ACC112 (cell line): ENCODE measurements at regions not wholly inside any gene's neighbourhood (a gene's known extent, or its start where the extent isn't known, plus 50 kb on each side); places are given as distances from the start of the nearest gene placed in this dataset.

Experiments used
- H2AFZ ChIP-seq: fragments of 200-600 bp; sonication (generic); one replicate; pipeline ENCODE4 v1.6.0; 2017; ENCODE audit warnings: antibody characterized with exemption, low read length; ENCODE audit not compliant: unreplicated experiment
- H3K27ac ChIP-seq: fragments of 200-600 bp; sonication (generic); 2 replicates; pipeline ENCODE4 v1.5.1; 2014; ENCODE audit warnings: low read depth, mild to moderate bottlenecking, antibody characterized with exemption, low read length, moderate library complexity
- H3K27me3 ChIP-seq: fragments of 200-600 bp; sonication (generic); 2 replicates; pipeline ENCODE4 v1.6.1; 2014; ENCODE audit warnings: mild to moderate bottlenecking, antibody characterized with exemption, low read length, moderate library complexity, mixed read lengths; ENCODE audit not compliant: insufficient read depth
- H3K36me3 ChIP-seq: fragments of 200-600 bp; sonication (generic); 2 replicates; pipeline ENCODE4 v1.6.1; 2016; ENCODE audit warnings: mild to moderate bottlenecking, antibody characterized with exemption, low read length, moderate library complexity, mixed read lengths; ENCODE audit not compliant: insufficient read depth
- H3K4me1 ChIP-seq: fragments of 200-600 bp; sonication (generic); one replicate; pipeline ENCODE4 v1.6.1; 2016; ENCODE audit warnings: low read length, mixed read lengths; ENCODE audit not compliant: insufficient read depth, unreplicated experiment, control insufficient read depth
- H3K4me3 ChIP-seq: fragments of 200-600 bp; sonication (generic); 2 replicates; pipeline ENCODE4 v1.5.1; 2014; ENCODE audit warnings: mild to moderate bottlenecking, low read depth, low read length
- H3K79me2 ChIP-seq: fragments of 200-600 bp; sonication (generic); one replicate; pipeline ENCODE4 v1.6.0; 2016; ENCODE audit warnings: low read length; ENCODE audit not compliant: control insufficient read depth, unreplicated experiment, insufficient read depth

DNA sequence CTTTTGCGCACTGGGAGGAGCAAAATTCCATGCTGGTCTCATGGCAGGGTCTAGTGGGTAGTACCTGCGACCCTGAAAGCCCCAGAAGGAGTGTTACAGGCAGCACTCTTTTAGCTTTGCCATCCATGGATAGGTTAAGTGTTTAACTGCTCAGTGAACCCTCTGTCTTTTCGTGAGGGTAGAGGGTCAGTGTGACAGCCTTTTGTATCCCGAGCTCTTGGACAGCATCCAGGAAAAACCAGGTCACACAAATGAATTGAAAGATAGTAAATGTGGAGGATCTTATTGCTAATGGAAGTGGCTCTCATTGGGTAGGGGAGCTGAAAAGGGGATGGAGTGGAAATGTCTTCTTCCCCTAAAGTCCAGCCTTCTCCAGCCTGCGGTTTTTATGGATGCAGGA, 57.8 kb upstream of the CCDC112 start:
- Histone ChIP-seq H3K4me3 (no peak overlapping the region), H3K4me1 (peaks cover 21% of the 10 kb centered on the region), H3K27me3 (no peaks in the 10 kb centered on the region), H3K36me3 (no peaks in the 10 kb centered on the region), H3K79me2 (no peaks in the 10 kb centered on the region), H3K27ac (no peak overlapping the region), H2AFZ (no peak overlapping the region)

DNA sequence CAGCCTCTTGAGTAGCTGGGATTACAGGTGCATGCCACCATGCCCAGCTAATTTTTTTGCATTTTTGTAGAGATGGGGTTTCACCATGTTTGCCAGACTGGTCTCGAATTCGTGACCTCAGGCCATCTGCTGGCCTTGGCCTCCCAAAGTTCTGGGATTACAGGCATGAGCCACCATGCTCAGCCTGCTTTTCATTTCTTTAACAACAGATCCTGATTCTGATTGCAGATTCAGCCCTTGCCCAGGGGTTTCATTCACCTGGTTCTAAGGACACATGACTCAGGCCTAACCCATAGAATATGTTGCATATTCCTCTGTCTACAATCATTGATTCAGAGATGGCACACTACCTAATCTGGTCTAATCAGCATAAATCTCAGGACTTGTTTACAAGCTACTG, 56.1 kb upstream of the CCDC112 start:
- H2AFZ ChIP-seq, result no peak overlapping the region
- peaks cover 29% of the 10 kb centered on the region for H3K4me1 ChIP-seq
- no peaks in the 10 kb centered on the region for H3K36me3 ChIP-seq
- H3K27me3 ChIP-seq, result no peaks in the 10 kb centered on the region
- no peaks in the 10 kb centered on the region for H3K79me2 ChIP-seq
- no peak overlapping the region for H3K4me3 ChIP-seq
- H3K27ac ChIP-seq, result no peak overlapping the region

DNA sequence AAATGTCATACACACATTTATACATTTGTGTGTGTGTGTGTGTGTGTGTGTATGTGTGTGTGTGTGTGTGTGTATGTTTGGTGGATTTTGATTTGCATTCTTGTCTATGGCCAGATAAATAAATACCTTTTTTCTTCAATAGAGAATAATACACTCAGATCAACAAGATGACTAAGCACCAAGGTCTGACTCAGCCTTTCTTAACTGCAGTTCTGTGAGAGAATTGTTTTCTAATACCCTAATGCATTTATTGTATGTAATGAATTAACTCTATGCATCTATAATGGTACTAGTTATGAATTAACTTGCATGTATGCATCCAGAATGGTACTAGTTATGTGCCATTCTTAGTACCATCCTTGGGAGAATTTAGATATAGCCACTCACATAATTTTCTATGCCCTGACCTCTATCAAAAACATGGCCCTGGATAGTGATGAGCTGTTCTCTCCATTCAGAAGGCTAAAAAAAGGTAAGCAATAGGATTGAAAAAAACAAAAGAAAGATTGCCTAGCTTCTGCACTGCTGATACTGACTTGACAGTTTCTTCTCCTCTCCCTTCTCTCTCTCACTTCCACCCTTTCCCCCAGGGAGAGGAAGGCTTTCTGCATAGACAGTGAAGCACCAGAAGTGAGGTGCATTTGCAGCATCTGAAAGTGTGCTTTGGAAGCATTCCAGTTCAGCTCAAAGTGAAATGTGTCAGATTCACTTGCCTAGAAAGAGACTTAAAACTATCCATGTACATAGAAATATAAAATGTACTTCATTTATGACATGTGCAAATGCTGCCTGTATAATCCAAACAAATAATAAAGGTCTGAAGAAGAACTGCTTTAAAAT, 55.1 kb upstream of the CCDC112 start:
- peak overlapping the region; percentile 5; the same call in 1 of the 2 replicates for H3K4me3 ChIP-seq
- no peaks in the 10 kb centered on the region for H3K27me3 ChIP-seq
- H3K79me2 ChIP-seq, result no peaks in the 10 kb centered on the region
- peak overlapping the region; percentile 40 for H3K27ac ChIP-seq
- H3K36me3 ChIP-seq, result no peaks in the 10 kb centered on the region
- H2AFZ ChIP-seq, result no peak overlapping the region
- H3K4me1 ChIP-seq, result peaks cover 29% of the 10 kb centered on the region

DNA sequence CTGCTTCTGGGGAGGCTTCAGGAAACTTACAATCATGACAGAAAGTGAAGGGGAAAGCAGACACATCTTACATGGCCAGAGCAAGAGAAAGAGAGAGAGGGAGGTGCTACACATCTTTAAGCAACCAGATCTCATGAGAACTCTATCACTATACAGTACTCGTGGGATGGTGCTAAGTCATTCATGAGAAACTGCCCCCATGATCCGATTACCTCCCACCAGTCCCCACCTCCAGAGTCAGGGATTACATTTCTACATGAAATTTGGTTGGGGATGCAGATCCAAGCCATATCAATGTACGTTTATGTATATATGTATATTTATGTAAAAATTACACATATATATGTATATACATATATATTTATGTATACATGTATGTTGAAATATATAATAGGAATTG, 54.4 kb upstream of the CCDC112 start:
- Histone ChIP-seq H3K4me1 (peaks cover 29% of the 10 kb centered on the region), H2AFZ (no peak overlapping the region), H3K36me3 (no peaks in the 10 kb centered on the region), H3K27me3 (no peaks in the 10 kb centered on the region), H3K4me3 (no peak overlapping the region), H3K27ac (no peak overlapping the region), H3K79me2 (no peaks in the 10 kb centered on the region)

DNA sequence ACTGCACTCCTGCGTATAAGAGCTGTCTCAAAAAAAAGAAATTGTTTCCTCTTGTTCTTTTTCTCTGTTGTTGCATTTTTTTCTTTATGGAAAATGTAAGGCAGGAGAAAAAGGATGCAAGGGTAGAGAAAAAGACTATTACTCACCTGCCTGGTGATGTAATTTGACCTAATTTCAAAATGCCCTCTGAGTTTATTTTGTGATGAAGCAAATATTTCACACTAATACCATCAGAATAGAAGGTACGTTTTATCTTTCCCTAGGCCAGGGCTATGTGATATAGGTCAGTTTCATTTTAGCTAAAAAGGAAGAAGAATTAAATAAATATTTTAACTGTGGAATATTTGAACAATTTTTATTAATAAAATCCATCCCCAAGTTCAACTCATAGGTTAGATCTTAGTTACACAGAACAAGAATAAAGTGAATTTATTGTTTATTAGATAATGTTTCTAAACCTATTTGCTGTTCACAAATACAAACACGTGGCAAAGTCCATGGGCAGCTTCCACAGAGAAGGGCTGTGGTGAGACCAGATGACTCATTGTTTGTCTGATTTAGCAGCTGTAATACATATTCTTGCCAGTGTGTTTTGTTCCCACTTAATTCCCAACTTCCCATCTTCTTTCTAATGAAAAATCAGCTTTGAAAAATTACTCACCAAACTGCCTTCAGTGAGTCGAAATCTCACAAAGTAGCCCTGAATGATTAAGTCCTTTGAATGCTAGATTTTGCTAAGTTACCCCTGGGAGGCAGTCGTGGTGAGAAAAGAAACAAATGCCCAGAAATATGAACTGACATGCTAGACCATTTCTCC, 52.8 kb upstream of the CCDC112 start:
- no peaks in the 10 kb centered on the region for H3K36me3 ChIP-seq
- H3K4me1 ChIP-seq, result peaks cover 33% of the 10 kb centered on the region
- H3K27ac ChIP-seq, result peak overlapping the region; percentile 90
- H3K79me2 ChIP-seq, result no peaks in the 10 kb centered on the region
- H2AFZ ChIP-seq, result peak overlapping the region; percentile 44
- H3K27me3 ChIP-seq, result no peaks in the 10 kb centered on the region
- peak overlapping the region; percentile 51 for H3K4me3 ChIP-seq

DNA sequence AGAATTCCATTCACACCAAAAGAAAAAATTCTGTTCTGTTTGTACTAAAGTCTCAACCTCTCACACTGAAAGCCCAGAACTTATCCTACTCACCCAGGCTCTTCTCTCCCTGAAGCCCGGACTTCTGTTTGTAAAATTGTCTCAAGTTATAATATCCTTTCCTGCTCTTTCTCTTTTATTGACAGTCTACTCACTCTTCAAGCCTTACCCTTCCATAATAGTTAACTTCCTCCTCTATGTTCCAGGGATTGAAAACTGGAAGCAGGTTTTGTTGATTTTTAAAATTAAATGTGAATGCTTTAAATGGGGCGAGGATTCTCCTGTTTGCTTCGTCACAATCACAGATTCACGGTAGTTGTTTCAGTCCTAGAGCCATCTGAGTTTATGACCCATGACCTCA, 51.7 kb upstream of the CCDC112 start:
- H3K79me2 ChIP-seq, result no peaks in the 10 kb centered on the region
- H3K4me3 ChIP-seq, result no peak overlapping the region
- no peaks in the 10 kb centered on the region for H3K36me3 ChIP-seq
- H3K27me3 ChIP-seq, result no peaks in the 10 kb centered on the region
- H2AFZ ChIP-seq, result no peak overlapping the region
- H3K27ac ChIP-seq, result no peak overlapping the region
- H3K4me1 ChIP-seq, result peaks cover 42% of the 10 kb centered on the region
